ENCODE measurements at regions not wholly inside any gene's neighbourhood (a gene's known extent, or its start where the extent isn't known, plus 50 kb on each side); places are given as distances from the start of the nearest gene placed in this dataset.
"Not testable (repeated sequence)": the region's sequence is repeated elsewhere in the genome, so short reads cannot be mapped to it uniquely, and the experiment has no call there.

- no peak overlapping the region for H3K9ac ChIP-seq (ENCODE audit: low read length)
- TF ChIP-seq EZH2 (IDR thresholded peaks at IDR 0.05; ENCODE audit: borderline replicate concordance, insufficient read depth, low read length, poor library complexity, severe bottlenecking) (no peak), EP300 (conservative IDR thresholded peaks at IDR 0.05; ENCODE audit: poor library complexity, severe bottlenecking) (no peak), SMC3 (conservative IDR thresholded peaks at IDR 0.05; ENCODE audit: poor library complexity) (no peak), REST (IDR thresholded peaks at IDR 0.05; ENCODE audit: borderline replicate concordance) (no peak), RAD21 (conservative IDR thresholded peaks at IDR 0.05) (no peak), TAF1 (IDR thresholded peaks at IDR 0.05; ENCODE audit: low read depth) (no peak), POLR2AphosphoS5 (IDR thresholded peaks at IDR 0.05) (no peak), MXI1 (conservative IDR thresholded peaks at IDR 0.05; ENCODE audit: poor library complexity, severe bottlenecking) (no peak)
- TF ChIP-seq, protein P1, sequence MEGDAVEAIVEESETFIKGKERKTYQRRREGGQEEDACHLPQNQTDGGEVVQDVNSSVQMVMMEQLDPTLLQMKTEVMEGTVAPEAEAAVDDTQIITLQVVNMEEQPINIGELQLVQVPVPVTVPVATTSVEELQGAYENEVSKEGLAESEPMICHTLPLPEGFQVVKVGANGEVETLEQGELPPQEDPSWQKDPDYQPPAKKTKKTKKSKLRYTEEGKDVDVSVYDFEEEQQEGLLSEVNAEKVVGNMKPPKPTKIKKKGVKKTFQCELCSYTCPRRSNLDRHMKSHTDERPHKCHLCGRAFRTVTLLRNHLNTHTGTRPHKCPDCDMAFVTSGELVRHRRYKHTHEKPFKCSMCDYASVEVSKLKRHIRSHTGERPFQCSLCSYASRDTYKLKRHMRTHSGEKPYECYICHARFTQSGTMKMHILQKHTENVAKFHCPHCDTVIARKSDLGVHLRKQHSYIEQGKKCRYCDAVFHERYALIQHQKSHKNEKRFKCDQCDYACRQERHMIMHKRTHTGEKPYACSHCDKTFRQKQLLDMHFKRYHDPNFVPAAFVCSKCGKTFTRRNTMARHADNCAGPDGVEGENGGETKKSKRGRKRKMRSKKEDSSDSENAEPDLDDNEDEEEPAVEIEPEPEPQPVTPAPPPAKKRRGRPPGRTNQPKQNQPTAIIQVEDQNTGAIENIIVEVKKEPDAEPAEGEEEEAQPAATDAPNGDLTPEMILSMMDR (IDR thresholded peaks at IDR 0.05; ENCODE audit: poor library complexity, severe bottlenecking), result no peak
- H4K20me1 ChIP-seq (ENCODE audit: insufficient read depth), result no peaks in the 10 kb centered on the region
- H3F3A ChIP-seq (ENCODE audit: insufficient read depth, low read length, poor library complexity, severe bottlenecking), result no peaks in the 10 kb centered on the region
- H2AFZ ChIP-seq (ENCODE audit: low read depth, low read length), result no peak overlapping the region
- H3K27me3 ChIP-seq (ENCODE audit: insufficient read depth, low read depth, low read length), result no peaks in the 10 kb centered on the region
- no peaks in the 10 kb centered on the region for H3K9me2 ChIP-seq (ENCODE audit: insufficient read depth, low read length)
- H3K9me3 ChIP-seq (ENCODE audit: low read length), result no peaks in the 10 kb centered on the region
- H3K79me2 ChIP-seq (replicated peaks; ENCODE audit: insufficient read depth, low read length), result no peaks in the 10 kb centered on the region
- no peak overlapping the region for H3K4me3 ChIP-seq (ENCODE audit: low read length)
- no peak overlapping the region for H3K4me2 ChIP-seq (ENCODE audit: low read length)
- H3K36me3 ChIP-seq (ENCODE audit: insufficient read depth, low read length), result no peaks in the 10 kb centered on the region
- H3K27ac ChIP-seq (ENCODE audit: low read length), result no peak overlapping the region
Observed at GRCh38 chr15:39517122-39517855, 63.6 kb upstream of the THBS1 start.

GRCh38 chr15:39523968-39524367 is 56.9 kb upstream of the THBS1 start:
- H4K20me1 ChIP-seq (ENCODE audit: insufficient read depth); H3K27ac ChIP-seq (ENCODE audit: low read length); H3K9ac ChIP-seq (ENCODE audit: low read length); H3K9me2 ChIP-seq (ENCODE audit: insufficient read depth, low read length); H3K36me3 ChIP-seq (ENCODE audit: insufficient read depth, low read length); H3F3A ChIP-seq (ENCODE audit: insufficient read depth, low read length, poor library complexity, severe bottlenecking); H3K9me3 ChIP-seq (ENCODE audit: low read length); H2AFZ ChIP-seq (ENCODE audit: low read depth, low read length); H3K27me3 ChIP-seq (ENCODE audit: insufficient read depth, low read depth, low read length); H3K4me2 ChIP-seq (ENCODE audit: low read length); H3K79me2 ChIP-seq (replicated peaks; ENCODE audit: insufficient read depth, low read length); H3K4me3 ChIP-seq (ENCODE audit: low read length): not testable (repeated sequence)
